HG03025 (cell line): ENCODE measurements at regions not wholly inside any gene's neighbourhood (a gene's known extent, or its start where the extent isn't known, plus 50 kb on each side); places are given as distances from the start of the nearest gene placed in this dataset.

Source experiments
- ATAC-seq: cut with Tn5 transposase; IDR thresholded peaks from one replicate; pipeline ENCODE4 v1.9.1; 2021; ENCODE audit warnings: mild to moderate bottlenecking, moderate library complexity; ENCODE audit not compliant: unreplicated experiment, low FRiP score

- no peak for ATAC-seq
These were observed 221.7 kb downstream of the SOX11 start for GRCh38 chr2:5913711-5914395.

GRCh38 chr2:5914811-5915611 is 222.8 kb downstream of the SOX11 start:
- no peak for ATAC-seq

GRCh38 chr2:5915881-5916310 is 223.7 kb downstream of the SOX11 start:
- no peak for ATAC-seq

GRCh38 chr2:5921081-5921642 is 229.0 kb downstream of the SOX11 start:
- ATAC-seq: no peak

GRCh38 chr2:5923957-5924945 is 232.1 kb downstream of the SOX11 start:
- ATAC-seq: no peak

- no peak for ATAC-seq
These were observed 233.4 kb downstream of the SOX11 start for GRCh38 chr2:5925604-5926003.

- ATAC-seq: no peak
These were observed 234.8 kb downstream of the SOX11 start for GRCh38 chr2:5926871-5927512.

GRCh38 chr2:5932556-5933469 is 240.6 kb downstream of the SOX11 start:
- ATAC-seq: no peak

GRCh38 chr2:5933669-5934068 is 241.5 kb downstream of the SOX11 start:
- no peak for ATAC-seq

GRCh38 chr2:5937321-5937720 is 245.1 kb downstream of the SOX11 start:
- no peak for ATAC-seq

GRCh38 chr2:5937851-5938565 is 245.8 kb downstream of the SOX11 start:
- ATAC-seq: no peak

- ATAC-seq: no peak
These were observed 246.3 kb downstream of the SOX11 start for GRCh38 chr2:5938566-5938896.

- no peak for ATAC-seq
These were observed 247.4 kb downstream of the SOX11 start for GRCh38 chr2:5939553-5939952.

- ATAC-seq: no peak
These were observed 248.7 kb downstream of the SOX11 start for GRCh38 chr2:5940596-5941535.

- ATAC-seq: no peak
These were observed 250.0 kb downstream of the SOX11 start for GRCh38 chr2:5942204-5942603.

GRCh38 chr2:5945742-5946141 is 253.6 kb downstream of the SOX11 start:
- ATAC-seq: no peak
